AG09309 (cell line): ENCODE measurements at regions not wholly inside any gene's neighbourhood (a gene's known extent, or its start where the extent isn't known, plus 50 kb on each side); places are given as distances from the start of the nearest gene placed in this dataset.

Source experiments
- DNase-seq: peaks from one replicate; pipeline ENCODE4 v3.0.0-alpha.2; 2010; ENCODE audit warnings: low read depth
- H3K4me3 ChIP-seq: 2 replicates; pipeline ENCODE4 v1.5.1; 2011; ENCODE audit warnings: mild to moderate bottlenecking, low read depth, low read length, moderate library complexity; ENCODE audit not compliant: control insufficient read depth
- CTCF ChIP-seq: IDR thresholded peaks from 2 replicates; pipeline ENCODE4 v1.5.1; 2011; ENCODE audit warnings: mild to moderate bottlenecking, low read depth, low read length, inconsistent platforms; ENCODE audit not compliant: insufficient read depth, control insufficient read depth; ENCODE audit errors: missing control alignments

GRCh38 chr2:181766129-181766528 lies 85.8 kb upstream of the NEUROD1 start:
- no peak for TF ChIP-seq CTCF
- DNase-seq, result no peak

GRCh38 chr2:181770150-181770549 lies 89.8 kb upstream of the NEUROD1 start:
- no peak overlapping the region for H3K4me3 ChIP-seq
- DNase-seq, result no peak
- no peak for TF ChIP-seq CTCF

More at GRCh38 chr2:181766129-181766528, 85.8 kb upstream of the NEUROD1 start:
- H3K4me3 ChIP-seq, result no peak overlapping the region

GRCh38 chr2:181771356-181771755 lies 91.0 kb upstream of the NEUROD1 start:
- no peak overlapping the region for H3K4me3 ChIP-seq
- TF ChIP-seq CTCF, result no peak
- no peak for DNase-seq

- no peak overlapping the region for H3K4me3 ChIP-seq
- DNase-seq, result no peak
- TF ChIP-seq CTCF, result no peak
These were observed 92.0 kb upstream of the NEUROD1 start for GRCh38 chr2:181772334-181772733.

GRCh38 chr2:181772777-181773176 lies 92.5 kb upstream of the NEUROD1 start:
- DNase-seq, result no peak
- no peak for TF ChIP-seq CTCF

GRCh38 chr2:181774685-181775084 lies 94.4 kb upstream of the NEUROD1 start:
- H3K4me3 ChIP-seq, result no peak overlapping the region
- no peak for DNase-seq
- TF ChIP-seq CTCF, result no peak

More at GRCh38 chr2:181772777-181773176, 92.5 kb upstream of the NEUROD1 start:
- H3K4me3 ChIP-seq, result no peak overlapping the region

GRCh38 chr2:181776336-181776735 lies 96.0 kb upstream of the NEUROD1 start:
- H3K4me3 ChIP-seq, result no peak overlapping the region
- DNase-seq, result no peak
- no peak for TF ChIP-seq CTCF
